HG03108 (cell line): ENCODE measurements at regions not wholly inside any gene's neighbourhood (a gene's known extent, or its start where the extent isn't known, plus 50 kb on each side); places are given as distances from the start of the nearest gene placed in this dataset.

Experiments used
- ATAC-seq: cut with Tn5 transposase; IDR thresholded peaks from one replicate; pipeline ENCODE4 v1.9.1; 2021; ENCODE audit warnings: moderate library complexity; ENCODE audit not compliant: unreplicated experiment

DNA sequence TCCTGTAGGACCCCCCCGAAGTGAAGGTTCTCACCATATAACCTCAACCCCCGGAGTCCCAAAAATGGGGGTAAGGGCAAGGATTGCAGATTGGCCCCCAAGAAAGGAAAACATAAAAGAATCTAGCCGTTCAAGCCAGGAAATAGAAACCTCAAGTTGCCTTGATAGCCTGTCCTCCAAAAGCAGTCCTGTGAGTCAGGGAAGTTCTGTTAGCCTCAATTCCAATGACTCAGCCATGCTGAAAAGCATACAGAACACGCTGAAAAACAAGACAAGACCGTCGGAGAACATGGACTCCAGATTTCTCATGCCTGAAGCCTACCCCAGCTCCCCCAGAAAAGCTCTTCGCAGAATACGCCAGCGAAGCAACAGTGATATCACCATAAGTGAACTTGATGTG lies 344.2 kb upstream of the RGS6 start:
- ATAC-seq, result no peak

DNA sequence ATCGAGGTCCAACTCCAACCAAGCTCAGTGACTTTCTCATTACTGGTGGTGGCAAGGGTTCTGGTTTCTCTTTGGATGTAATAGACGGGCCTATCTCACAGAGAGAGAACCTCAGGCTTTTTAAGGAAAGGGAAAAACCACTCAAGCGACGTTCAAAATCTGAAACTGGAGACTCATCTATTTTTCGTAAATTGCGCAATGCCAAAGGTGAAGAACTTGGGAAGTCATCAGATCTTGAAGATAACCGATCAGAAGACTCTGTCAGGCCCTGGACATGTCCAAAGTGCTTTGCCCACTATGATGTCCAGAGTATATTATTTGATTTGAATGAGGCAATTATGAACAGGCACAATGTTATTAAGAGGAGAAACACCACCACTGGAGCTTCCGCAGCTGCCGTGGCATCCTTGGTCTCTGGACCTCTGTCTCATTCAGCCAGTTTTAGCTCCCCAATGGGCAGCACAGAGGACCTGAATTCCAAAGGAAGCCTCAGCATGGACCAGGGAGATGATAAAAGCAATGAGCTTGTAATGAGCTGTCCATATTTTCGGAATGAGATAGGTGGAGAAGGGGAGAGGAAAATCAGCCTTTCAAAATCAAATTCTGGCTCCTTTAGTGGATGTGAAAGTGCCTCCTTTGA lies 343.5 kb upstream of the RGS6 start:
- no peak for ATAC-seq

DNA sequence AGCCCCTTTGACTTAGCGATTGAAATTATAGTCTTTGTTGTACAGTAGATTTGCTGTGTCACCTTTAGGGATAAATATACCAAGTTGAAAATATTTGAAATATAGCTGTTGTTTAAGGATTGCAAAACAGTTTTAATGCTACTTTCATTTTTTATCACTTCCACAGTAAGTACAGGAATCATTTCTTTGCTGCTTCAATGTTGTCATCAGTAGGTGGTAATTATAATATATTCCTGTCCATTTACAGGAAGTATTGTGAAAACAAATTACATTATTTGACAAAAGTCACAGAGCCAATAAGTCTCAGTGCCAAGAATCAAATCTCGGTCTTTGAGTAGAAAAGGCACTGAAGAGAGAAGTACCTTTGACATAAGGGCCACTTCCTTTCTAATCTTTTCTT lies 342.6 kb upstream of the RGS6 start:
- no peak for ATAC-seq

DNA sequence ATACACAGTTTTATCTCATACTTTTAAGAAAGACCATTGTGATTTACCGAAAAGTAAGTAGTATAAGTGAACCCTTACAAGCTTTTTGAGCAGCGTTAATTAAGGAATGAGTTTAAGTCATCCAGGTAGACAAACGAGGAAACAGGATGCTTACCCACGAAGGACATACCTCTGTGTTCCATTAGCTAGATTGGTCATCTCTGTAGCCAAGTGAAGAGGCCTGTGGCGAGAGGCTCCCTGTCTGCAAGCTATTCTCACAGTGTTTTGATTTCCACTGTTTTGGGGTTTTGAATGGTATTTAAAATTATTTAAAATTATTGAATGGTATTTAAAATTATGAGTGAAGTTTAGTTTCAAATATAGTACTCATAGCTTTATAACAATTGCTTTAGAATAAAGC lies 342.1 kb upstream of the RGS6 start:
- ATAC-seq, result no peak

DNA sequence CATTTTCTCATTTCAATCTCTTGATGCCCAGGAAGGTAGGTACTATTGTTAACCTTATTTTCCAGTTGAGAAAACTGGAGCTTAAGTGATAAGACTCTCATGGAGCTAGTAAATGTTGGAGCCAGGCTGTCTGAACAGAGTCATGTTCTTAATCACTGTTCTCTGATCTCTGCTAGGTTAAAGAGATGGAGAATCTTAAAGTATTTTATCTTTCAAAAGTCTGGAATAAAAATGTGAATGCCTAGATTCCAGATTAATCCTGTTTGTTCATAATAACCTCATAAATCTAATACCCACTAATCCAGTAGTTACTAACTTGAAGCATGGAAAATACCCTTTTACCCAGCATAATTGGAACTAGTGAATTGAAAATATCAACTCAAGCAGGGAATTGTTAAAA lies 341.0 kb upstream of the RGS6 start:
- ATAC-seq, result no peak

- peak; percentile 48 for ATAC-seq
Measured at GRCh38 chr14:71591929-71592328, 340.3 kb upstream of the RGS6 start.

- ATAC-seq, result no peak
Measured at GRCh38 chr14:71592361-71592760, 339.9 kb upstream of the RGS6 start.

DNA sequence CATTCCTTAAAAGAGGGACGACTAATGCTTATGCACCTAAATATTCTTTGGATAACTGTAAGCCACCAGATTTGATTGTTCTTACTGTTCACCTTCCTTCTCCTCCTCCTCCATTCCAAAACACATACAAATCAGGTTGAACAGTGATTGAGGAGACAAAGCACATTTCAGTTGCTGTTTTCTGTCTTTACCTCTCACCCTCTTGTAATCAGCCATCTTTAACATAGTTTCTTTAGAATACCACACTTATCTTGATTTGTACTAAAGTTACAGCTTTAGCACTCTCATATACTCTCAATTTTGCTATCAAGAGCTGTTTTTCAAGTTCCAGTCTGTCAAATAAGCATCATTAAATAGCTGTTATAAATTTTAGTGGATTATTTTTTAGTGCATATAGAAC lies 338.3 kb upstream of the RGS6 start:
- no peak for ATAC-seq

DNA sequence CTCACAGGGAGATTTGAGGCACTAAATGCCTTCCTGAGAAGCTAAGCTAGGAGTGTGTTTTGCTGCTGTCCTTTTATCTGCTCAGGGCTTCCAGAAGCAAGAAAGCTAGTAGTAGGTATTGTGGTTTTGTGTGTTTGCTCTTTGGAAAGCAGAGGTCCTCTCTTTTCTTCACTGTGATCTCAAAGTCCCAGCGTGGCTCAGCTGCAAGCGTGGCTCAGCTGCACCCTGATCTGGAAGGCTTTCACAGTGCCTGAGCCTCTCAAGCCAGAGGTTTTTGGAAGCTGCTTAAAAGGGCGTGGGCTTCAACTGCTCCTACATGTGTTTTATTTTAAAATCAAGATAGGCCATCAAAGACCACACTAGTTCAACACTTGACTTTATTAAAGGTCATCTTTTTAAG lies 337.4 kb upstream of the RGS6 start:
- no peak for ATAC-seq

GRCh38 chr14:71595441-71595840 lies 336.8 kb upstream of the RGS6 start:
- no peak for ATAC-seq

DNA sequence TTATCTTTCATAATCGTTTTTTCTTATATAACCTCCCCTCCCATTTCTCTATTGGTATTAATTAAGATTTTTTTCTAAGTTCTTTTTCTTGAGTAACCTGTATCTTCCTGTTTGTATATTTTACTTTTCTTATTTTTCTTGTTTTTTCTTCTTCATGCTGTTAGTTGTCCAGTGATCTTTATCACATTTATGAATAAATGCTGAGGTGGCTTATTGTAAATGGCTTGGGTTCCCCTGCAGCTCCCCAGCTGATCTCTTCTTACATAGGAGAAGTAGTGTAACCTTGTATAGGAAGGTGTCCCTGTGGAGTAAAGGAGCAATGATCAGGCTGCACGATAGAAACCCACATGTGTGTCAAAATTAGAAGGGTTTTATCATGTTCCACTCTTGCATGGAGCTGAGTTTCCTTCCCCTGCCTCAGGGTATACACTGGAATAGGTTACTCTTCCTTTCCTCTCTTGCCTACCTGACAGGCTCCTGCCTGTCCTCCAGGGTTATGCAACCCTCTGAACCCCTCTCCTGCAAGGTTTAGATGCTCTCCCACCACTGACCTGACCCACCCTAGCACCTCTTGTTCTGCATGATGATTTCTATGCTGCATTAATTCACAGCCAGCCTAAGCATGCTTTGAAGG lies 334.8 kb upstream of the RGS6 start:
- ATAC-seq, result no peak

DNA sequence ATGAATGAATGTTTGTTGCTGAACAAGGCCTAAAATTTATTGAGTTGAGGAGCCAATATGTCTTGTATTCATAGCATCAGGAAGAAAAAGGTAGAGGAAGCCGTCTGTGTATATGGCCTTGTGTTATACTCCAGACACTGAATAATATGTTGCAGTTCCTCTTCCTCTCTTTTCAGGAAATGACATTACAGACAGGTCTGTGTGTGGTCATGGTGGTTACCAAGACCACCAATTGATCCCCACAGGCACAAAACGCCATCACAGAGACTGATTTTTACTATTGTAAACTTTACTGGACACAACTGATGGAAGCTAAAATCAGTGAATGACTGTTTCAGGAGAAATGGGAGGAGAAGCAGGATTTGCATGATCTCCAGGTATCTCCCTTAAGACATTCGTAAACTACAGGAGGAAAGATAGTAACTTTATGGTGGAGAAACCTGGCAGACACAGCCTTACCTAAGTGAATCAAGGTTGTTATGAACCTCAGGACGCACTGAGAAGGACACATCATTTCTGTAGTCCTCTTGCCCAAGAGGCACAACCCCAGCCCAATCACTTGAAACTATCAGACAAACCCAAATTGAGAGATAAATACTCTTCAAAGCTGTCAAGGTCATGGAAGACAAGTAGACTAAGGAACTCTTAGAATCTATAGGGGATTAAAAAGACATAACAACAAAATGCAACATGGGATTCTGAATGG lies 334.1 kb upstream of the RGS6 start:
- no peak for ATAC-seq

GRCh38 chr14:71600309-71600708 lies 331.9 kb upstream of the RGS6 start:
- no peak for ATAC-seq

DNA sequence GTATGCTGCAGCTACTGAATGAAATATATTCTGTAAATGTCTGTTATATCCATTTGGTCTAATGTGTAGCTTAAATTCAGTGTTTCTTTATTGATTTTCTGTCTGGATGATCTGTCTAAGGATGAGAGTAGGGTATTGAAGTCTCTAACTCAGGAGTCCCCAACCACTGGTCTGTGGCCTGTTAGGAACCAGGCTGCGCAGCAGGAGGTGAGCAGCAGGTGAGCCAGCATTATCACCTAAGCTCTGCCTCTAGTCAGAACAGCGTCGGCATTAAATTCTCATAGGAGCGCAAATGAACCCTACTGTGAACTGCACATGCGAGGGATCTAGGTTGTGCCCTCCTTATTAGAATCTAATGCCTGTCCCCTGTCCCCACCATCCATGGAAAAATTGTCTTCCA lies 329.7 kb upstream of the RGS6 start:
- ATAC-seq, result no peak

DNA sequence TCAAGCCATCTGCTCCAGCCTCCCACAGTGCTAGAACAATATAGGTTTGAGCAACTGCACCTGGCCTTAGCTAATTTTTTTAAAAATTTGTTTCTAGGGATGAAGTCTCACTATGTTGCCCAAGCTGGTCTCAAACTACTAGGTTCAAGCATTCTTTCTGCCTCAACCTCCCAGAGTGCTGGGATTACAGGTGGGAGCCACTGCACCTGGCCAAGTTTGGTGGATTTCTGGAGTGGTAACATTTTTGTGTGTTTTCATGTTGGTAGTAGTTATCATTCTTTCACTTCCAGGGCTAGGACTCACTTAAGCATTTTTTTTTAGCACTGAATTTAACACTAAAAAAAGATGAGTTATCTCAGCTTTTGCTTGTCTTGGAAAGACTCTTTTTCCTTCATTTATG lies 328.0 kb upstream of the RGS6 start:
- no peak for ATAC-seq

DNA sequence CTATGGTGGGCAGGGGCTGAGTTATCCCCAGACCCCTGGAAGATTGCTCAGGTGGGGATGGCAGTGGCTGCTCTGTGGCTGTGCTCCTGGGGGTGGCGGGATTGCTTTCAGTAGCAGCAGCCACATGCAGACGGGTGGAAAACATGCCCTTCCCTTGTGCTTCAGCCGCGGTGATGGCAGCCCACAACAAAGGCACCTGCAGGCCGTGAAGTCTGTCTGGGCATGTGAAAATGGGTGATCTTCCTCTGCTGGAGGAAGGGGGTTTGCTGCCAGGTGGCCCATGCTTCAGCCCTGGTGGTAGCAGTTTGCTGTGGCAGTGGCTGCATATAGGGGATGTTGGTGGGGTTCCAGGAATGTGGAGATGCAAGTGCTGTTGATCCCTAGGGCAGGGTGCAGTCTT lies 326.2 kb upstream of the RGS6 start:
- ATAC-seq, result no peak

DNA sequence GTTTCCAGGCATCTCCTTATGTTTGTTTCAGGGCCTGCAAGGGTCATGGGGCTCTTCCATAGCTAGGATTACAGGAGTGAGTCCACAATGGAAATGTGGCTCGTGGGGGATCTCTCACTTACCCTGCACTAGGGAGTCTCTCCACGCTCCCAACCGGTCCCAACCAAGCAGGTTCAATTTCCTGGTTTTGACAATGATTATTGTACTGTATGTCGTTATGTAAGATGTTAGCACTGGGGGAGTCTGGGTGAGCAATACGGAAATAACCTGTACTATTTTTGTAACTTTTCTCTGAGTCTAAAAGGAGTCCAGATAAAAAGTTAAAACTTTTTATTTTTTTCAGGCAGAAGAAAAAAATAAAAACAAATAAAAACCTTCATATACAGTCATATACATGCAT lies 325.7 kb upstream of the RGS6 start:
- no peak for ATAC-seq

GRCh38 chr14:71607056-71607455 lies 325.2 kb upstream of the RGS6 start:
- ATAC-seq, result no peak

DNA sequence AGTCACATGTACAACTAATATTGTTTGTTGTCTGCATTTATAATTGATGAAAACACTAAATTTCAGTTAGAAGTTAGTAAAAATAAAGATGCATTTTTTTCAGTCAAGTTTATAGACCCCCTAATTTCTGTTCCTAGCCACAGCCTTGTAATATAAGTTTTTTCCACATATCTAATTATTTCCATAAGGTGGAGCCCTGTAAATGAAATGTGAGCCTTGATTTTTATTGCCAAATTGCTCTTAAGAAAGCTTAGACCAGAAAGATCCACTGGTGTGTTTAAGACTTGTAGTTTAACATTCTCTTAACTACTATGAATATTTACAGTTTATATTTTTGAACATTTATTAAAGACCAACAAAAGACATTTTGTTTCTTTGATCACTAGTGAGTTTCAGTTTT lies 322.1 kb upstream of the RGS6 start:
- no peak for ATAC-seq

DNA sequence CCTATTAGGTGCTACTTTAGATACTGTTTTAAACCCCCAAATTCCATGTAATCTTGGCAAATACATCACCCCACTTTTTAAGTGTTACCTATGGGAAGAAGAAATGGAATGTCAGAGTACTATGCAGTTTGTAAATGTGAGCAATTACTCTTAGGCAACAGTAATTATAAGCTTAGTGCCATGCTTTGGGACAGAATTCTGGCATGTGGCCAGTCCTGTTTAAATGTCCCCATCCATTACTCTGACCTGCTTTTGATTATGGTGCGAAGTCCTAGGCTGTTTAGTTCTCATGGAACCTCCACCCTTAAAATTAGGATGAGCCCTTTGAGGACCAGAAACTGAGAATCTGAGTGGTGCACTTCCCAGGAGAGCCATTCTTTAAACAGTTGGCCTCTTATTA lies 321.4 kb upstream of the RGS6 start:
- ATAC-seq, result no peak

- ATAC-seq, result no peak
Measured at GRCh38 chr14:71613168-71613567, 319.1 kb upstream of the RGS6 start.

- ATAC-seq, result no peak
Measured at GRCh38 chr14:71616013-71616412, 316.2 kb upstream of the RGS6 start.

GRCh38 chr14:71618047-71618446 lies 314.2 kb upstream of the RGS6 start:
- ATAC-seq, result no peak
